CD14-positive monocyte (primary cell): ENCODE measurements at regions not wholly inside any gene's neighbourhood (a gene's known extent, or its start where the extent isn't known, plus 50 kb on each side); places are given as distances from the start of the nearest gene placed in this dataset.

Source experiments
- DNase-seq, 3 donors: peaks; one replicate each; pipeline ENCODE4 v3.0.0-alpha.2; 2011 to 2022
- H2AFZ ChIP-seq: 2 replicates; pipeline ENCODE4 v1.6.0; 2012; ENCODE audit warnings: mild to moderate bottlenecking, low read depth, low read length, inconsistent platforms; ENCODE audit not compliant: insufficient read depth, poor library complexity, severe bottlenecking
- H3K27ac ChIP-seq, 2 donors: 1 replicate in 1 of 2; 2 replicates in 1 of 2; pipeline ENCODE4 v1.5.1; 2012 to 2013; ENCODE audit warnings: low read length in 2 of 2, control low read depth in 1 of 2, inconsistent platforms in 1 of 2, low read depth in 1 of 2, mild to moderate bottlenecking in 1 of 2
- H3K27me3 ChIP-seq, 2 donors: one replicate each; pipeline versions ENCODE4 v1.6.0 to v1.6.1; 2011 to 2013; ENCODE audit warnings: low read length in 2 of 2; ENCODE audit not compliant: control insufficient read depth in 2 of 2, insufficient read depth in 2 of 2
- H3K36me3 ChIP-seq, 2 donors: replicated peaks in 1 of 2; 1 replicate in 1 of 2; 2 replicates in 1 of 2; pipeline versions ENCODE4 v1.5.1 to v1.6.1; 2012 to 2013; ENCODE audit warnings: low read length in 2 of 2, control low read depth in 1 of 2, inconsistent platforms in 1 of 2, mild to moderate bottlenecking in 1 of 2; ENCODE audit not compliant: insufficient read depth in 2 of 2, control insufficient read depth in 1 of 2
- H3K4me1 ChIP-seq, 2 donors: 1 replicate in 1 of 2; 2 replicates in 1 of 2; pipeline versions ENCODE4 v1.5.1 to v1.6.1; 2012 to 2013; ENCODE audit warnings: low read length in 2 of 2, control low read depth in 1 of 2, inconsistent platforms in 1 of 2, mild to moderate bottlenecking in 1 of 2, moderate library complexity in 1 of 2; ENCODE audit not compliant: insufficient read depth in 2 of 2, control insufficient read depth in 1 of 2
- H3K4me2 ChIP-seq: replicated peaks from 2 replicates; pipeline ENCODE3; 2012; ENCODE audit warnings: low read length, moderate library complexity, mild to moderate bottlenecking; ENCODE audit not compliant: poor library complexity, severe bottlenecking; ENCODE audit errors: extremely low read depth
- H3K4me3 ChIP-seq, 3 experiments: fragments of 200-600 bp in 1 of 3; sonication (generic) in 1 of 3; replicated peaks in 1 of 3; 1 replicate in 2 of 3; 2 replicates in 1 of 3; pipeline ENCODE4 v1.5.1; 2011 to 2013; ENCODE audit warnings: low read length in 3 of 3, mild to moderate bottlenecking in 3 of 3, control low read depth in 2 of 3, low read depth in 2 of 3, inconsistent platforms in 1 of 3, moderate library complexity in 1 of 3
- H3K79me2 ChIP-seq: 2 replicates; pipeline ENCODE4 v1.6.0; 2012; ENCODE audit warnings: mild to moderate bottlenecking, control low read depth, inconsistent platforms, low read length, moderate library complexity; ENCODE audit not compliant: insufficient read depth
- H3K9ac ChIP-seq: 2 replicates; pipeline ENCODE4 v1.6.0; 2017; ENCODE audit warnings: low read length, mild to moderate bottlenecking; ENCODE audit not compliant: insufficient read depth, poor library complexity, severe bottlenecking
- H3K9me3 ChIP-seq, 2 donors: replicated peaks in 1 of 2; 1 replicate in 1 of 2; 2 replicates in 1 of 2; pipeline versions ENCODE4 v1.5.1 to v1.6.1; 2012 to 2013; ENCODE audit warnings: low read length in 2 of 2, control low read depth in 1 of 2; ENCODE audit not compliant: control insufficient read depth in 1 of 2, insufficient read depth in 1 of 2
- H4K20me1 ChIP-seq: 2 replicates; pipeline ENCODE4 v1.6.0; 2012; ENCODE audit warnings: mild to moderate bottlenecking, low read length, control low read depth, moderate library complexity; ENCODE audit not compliant: insufficient read depth
- H3K27ac Mint-ChIP-seq, 7 donors: one replicate each; pipeline ENCODE4 v1.8.0; 2020; ENCODE audit warnings: mild to moderate bottlenecking in 7 of 7, mixed read lengths in 7 of 7, moderate library complexity in 6 of 7, inconsistent platforms in 2 of 7
- H3K27me3 Mint-ChIP-seq, 3 donors: one replicate each; pipeline ENCODE4 v1.8.0; 2021 to 2022; ENCODE audit warnings: low read depth in 3 of 3, mild to moderate bottlenecking in 3 of 3, mixed read lengths in 3 of 3, moderate library complexity in 3 of 3, inconsistent platforms in 1 of 3
- H3K36me3 Mint-ChIP-seq, 2 donors: one replicate each; pipeline ENCODE4 v1.8.0; 2020; ENCODE audit warnings: mixed read lengths in 2 of 2, inconsistent platforms in 1 of 2, mild to moderate bottlenecking in 1 of 2
- H3K4me1 Mint-ChIP-seq: one replicate; pipeline ENCODE4 v1.8.0; 2020; ENCODE audit warnings: mild to moderate bottlenecking, mixed read lengths
- H3K4me3 Mint-ChIP-seq, 2 donors: one replicate each; pipeline ENCODE4 v1.8.0; 2020; ENCODE audit warnings: mild to moderate bottlenecking in 2 of 2, mixed read lengths in 2 of 2, moderate library complexity in 1 of 2
- H3K9me3 Mint-ChIP-seq, 7 donors: one replicate each; pipeline ENCODE4 v1.8.0; 2020 to 2022; ENCODE audit warnings: mixed read lengths in 7 of 7, mild to moderate bottlenecking in 6 of 7, moderate library complexity in 6 of 7, inconsistent platforms in 2 of 7
- CTCF ChIP-seq: fragments of 200-600 bp; IDR thresholded peaks from one replicate; pipeline ENCODE4 v1.8.0; 2022; ENCODE audit warnings: antibody characterized with exemption, mild to moderate bottlenecking
- WGBS: methylation state at CpG from one replicate; pipeline ENCODE4 v1.1.5; 2013; ENCODE audit warnings: missing lambda C conversion rate; ENCODE audit not compliant: insufficient coverage; 5-methylcytosine and 5-hydroxymethylcytosine counted together
- intact Hi-C, 2 donors: fragments of 100-400 bp; cut with micrococcal nuclease; formaldehyde crosslinking; loops; one replicate each; pipeline versions ENCODE4 v1.15.0 to v1.15.1; 2023

- no peak overlapping the region for H3K9ac ChIP-seq
- peaks cover 5% of the 10 kb centered on the region for H3K4me1 Mint-ChIP-seq
- intact Hi-C loops, result no loop called here
- no peak overlapping the region for H3K27ac Mint-ChIP-seq
- no peaks in the 10 kb centered on the region for H3K36me3 ChIP-seq
- H3K4me3 Mint-ChIP-seq, result no peak overlapping the region
- H3K36me3 Mint-ChIP-seq, result no peaks in the 10 kb centered on the region
- no peaks in the 10 kb centered on the region for H3K27me3 ChIP-seq
- peaks cover 0 to 5% (median 0%) of the 10 kb centered on the region in 7 donors for H3K9me3 Mint-ChIP-seq
- H3K79me2 ChIP-seq, result no peaks in the 10 kb centered on the region
- no peak overlapping the region for H2AFZ ChIP-seq
- H3K9me3 ChIP-seq, result no peaks in the 10 kb centered on the region
- TF ChIP-seq CTCF, result no peak
- H3K27ac ChIP-seq, result no peak overlapping the region
- no peaks in the 10 kb centered on the region for H3K4me1 ChIP-seq
- no peak overlapping the region for H3K4me2 ChIP-seq
- H3K27me3 Mint-ChIP-seq, result no peaks in the 10 kb centered on the region
- no peak overlapping the region for H3K4me3 ChIP-seq
- no peaks in the 10 kb centered on the region for H4K20me1 ChIP-seq
- DNase-seq, result no peak
Observed at GRCh38 chr2:145650226-145650625, 1130.3 kb upstream of the ZEB2 start.

DNA sequence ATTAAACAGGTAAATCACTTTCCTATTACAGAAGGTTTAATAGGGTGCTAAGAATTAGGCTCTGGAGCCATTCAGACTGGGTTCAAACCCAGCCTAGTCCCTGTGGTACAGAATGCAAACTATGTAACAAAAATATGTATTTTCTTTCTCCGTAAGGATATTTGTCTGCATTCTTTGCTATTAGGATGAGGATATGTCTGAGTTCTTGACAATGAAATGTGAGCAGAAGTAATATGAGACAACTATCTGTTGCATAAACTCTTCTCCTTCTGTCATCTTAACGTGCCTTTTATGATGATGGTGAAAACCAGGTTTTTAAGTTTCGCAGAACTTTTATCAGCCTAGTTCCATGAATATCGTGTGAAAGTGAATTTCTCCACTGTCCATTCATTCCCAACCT is 1129.1 kb upstream of the ZEB2 start:
- H3K4me1 ChIP-seq, result peaks cover 0 to 5% of the 10 kb centered on the region in 2 donors
- H3K27ac ChIP-seq, result no peak overlapping the region
- Mint-ChIP-seq H3K27me3 (no peaks in the 10 kb centered on the region), H3K4me1 (peaks cover 12% of the 10 kb centered on the region), H3K9me3 (peaks cover 0 to 5% (median 0%) of the 10 kb centered on the region in 7 donors), H3K36me3 (no peaks in the 10 kb centered on the region), H3K4me3 (no peak overlapping the region), H3K27ac (no peak overlapping the region)
- no peaks in the 10 kb centered on the region for H3K9me3 ChIP-seq
- TF ChIP-seq CTCF, result no peak
- no CpG with 5 or more reads among the region's 4 CpGs for WGBS
- no peaks in the 10 kb centered on the region for H3K36me3 ChIP-seq
- no peak for DNase-seq
- intact Hi-C loops, result no loop called here
- no peak overlapping the region for H3K9ac ChIP-seq
- H3K79me2 ChIP-seq, result no peaks in the 10 kb centered on the region
- no peaks in the 10 kb centered on the region for H3K27me3 ChIP-seq
- no peak overlapping the region for H3K4me2 ChIP-seq
- no peaks in the 10 kb centered on the region for H4K20me1 ChIP-seq
- no peak overlapping the region for H3K4me3 ChIP-seq
- H2AFZ ChIP-seq, result no peak overlapping the region
